Nephron (organoid): ENCODE measurements at regions not wholly inside any gene's neighbourhood (a gene's known extent, or its start where the extent isn't known, plus 50 kb on each side); places are given as distances from the start of the nearest gene placed in this dataset.

Source experiments
- H3K27ac Mint-ChIP-seq, 3 experiments: 2 replicates each; pipeline ENCODE4 v1.8.0; 2020; ENCODE audit warnings: mixed read lengths in 3 of 3, mild to moderate bottlenecking in 2 of 3, moderate library complexity in 1 of 3
- H3K27me3 Mint-ChIP-seq: 2 replicates; pipeline ENCODE4 v1.8.0; 2021; ENCODE audit warnings: low read depth, mild to moderate bottlenecking, moderate library complexity, mixed read lengths
- H3K36me3 Mint-ChIP-seq: 2 replicates; pipeline ENCODE4 v1.8.0; 2020; ENCODE audit warnings: low read depth, mixed read lengths
- H3K4me1 Mint-ChIP-seq: 2 replicates; pipeline ENCODE4 v1.8.0; 2020; ENCODE audit warnings: mixed read lengths
- H3K4me3 Mint-ChIP-seq, 3 experiments: 2 replicates each; pipeline ENCODE4 v1.8.0; 2020; ENCODE audit warnings: mild to moderate bottlenecking in 3 of 3, mixed read lengths in 3 of 3, moderate library complexity in 2 of 3
- H3K9me3 Mint-ChIP-seq: 2 replicates; pipeline ENCODE4 v1.8.0; 2020; ENCODE audit warnings: mixed read lengths
- CTCF ChIP-seq, 3 experiments: fragments of 200-600 bp; sonication (generic); IDR thresholded peaks; one replicate each; pipeline ENCODE4 v1.5.0; 2021; ENCODE audit warnings: antibody characterized with exemption in 3 of 3; ENCODE audit not compliant: unreplicated experiment in 3 of 3

GRCh38 chr9:134556531-134557068, 85.0 kb upstream of the COL5A1 start:
- H3K9me3 Mint-ChIP-seq = no peaks in the 10 kb centered on the region
- H3K27me3 Mint-ChIP-seq = peaks cover 6% of the 10 kb centered on the region
- H3K27ac Mint-ChIP-seq = peak overlapping the region; percentile 74 to 93 (median 91)
- H3K4me1 Mint-ChIP-seq = peaks cover 25% of the 10 kb centered on the region
- TF ChIP-seq CTCF (IDR thresholded peaks at IDR 0.05; ENCODE audit: unreplicated experiment in 3 of 3) = no peak
- H3K36me3 Mint-ChIP-seq = no peaks in the 10 kb centered on the region
- H3K4me3 Mint-ChIP-seq = no peak overlapping the region

GRCh38 chr9:134557331-134557730, 84.3 kb upstream of the COL5A1 start:
- Mint-ChIP-seq H3K27me3 (peaks cover 5% of the 10 kb centered on the region), H3K4me1 (peaks cover 18% of the 10 kb centered on the region), H3K9me3 (no peaks in the 10 kb centered on the region), H3K27ac (peak overlapping the region in 2 of 3 experiments; percentile 91 to 93), H3K4me3 (no peak overlapping the region), H3K36me3 (no peaks in the 10 kb centered on the region)
- no peak for TF ChIP-seq CTCF (IDR thresholded peaks at IDR 0.05; ENCODE audit: unreplicated experiment in 3 of 3)

GRCh38 chr9:134558124-134558905, 83.3 kb upstream of the COL5A1 start:
- no peaks in the 10 kb centered on the region for H3K27me3 Mint-ChIP-seq
- no peak overlapping the region for H3K4me3 Mint-ChIP-seq
- H3K4me1 Mint-ChIP-seq = peaks cover 17% of the 10 kb centered on the region
- H3K9me3 Mint-ChIP-seq = peaks cover 4% of the 10 kb centered on the region
- TF ChIP-seq CTCF (IDR thresholded peaks at IDR 0.05; ENCODE audit: unreplicated experiment in 3 of 3) = no peak
- H3K36me3 Mint-ChIP-seq = no peaks in the 10 kb centered on the region
- no peak overlapping the region for H3K27ac Mint-ChIP-seq

- peaks cover 7% of the 10 kb centered on the region for H3K9me3 Mint-ChIP-seq
- H3K27me3 Mint-ChIP-seq = no peaks in the 10 kb centered on the region
- peaks cover 17% of the 10 kb centered on the region for H3K4me1 Mint-ChIP-seq
- H3K4me3 Mint-ChIP-seq = no peak overlapping the region
- TF ChIP-seq CTCF (IDR thresholded peaks at IDR 0.05; ENCODE audit: unreplicated experiment in 3 of 3) = no peak
- no peak overlapping the region for H3K27ac Mint-ChIP-seq
- no peaks in the 10 kb centered on the region for H3K36me3 Mint-ChIP-seq
Measured at GRCh38 chr9:134559013-134559412, 82.6 kb upstream of the COL5A1 start.

- Mint-ChIP-seq H3K4me1 (peaks cover 15% of the 10 kb centered on the region), H3K27me3 (no peaks in the 10 kb centered on the region), H3K9me3 (peaks cover 16% of the 10 kb centered on the region), H3K27ac (no peak overlapping the region), H3K4me3 (no peak overlapping the region), H3K36me3 (no peaks in the 10 kb centered on the region)
- no peak for TF ChIP-seq CTCF (IDR thresholded peaks at IDR 0.05; ENCODE audit: unreplicated experiment in 3 of 3)
Measured at GRCh38 chr9:134560206-134560605, 81.4 kb upstream of the COL5A1 start.

GRCh38 chr9:134560654-134561053, 80.9 kb upstream of the COL5A1 start:
- Mint-ChIP-seq H3K4me3 (no peak overlapping the region), H3K27me3 (no peaks in the 10 kb centered on the region), H3K27ac (no peak overlapping the region), H3K36me3 (no peaks in the 10 kb centered on the region), H3K4me1 (peaks cover 11% of the 10 kb centered on the region), H3K9me3 (peaks cover 20% of the 10 kb centered on the region)
- no peak for TF ChIP-seq CTCF (IDR thresholded peaks at IDR 0.05; ENCODE audit: unreplicated experiment in 3 of 3)
